B cell (primary cell): ENCODE measurements at regions not wholly inside any gene's neighbourhood (a gene's known extent, or its start where the extent isn't known, plus 50 kb on each side); places are given as distances from the start of the nearest gene placed in this dataset.

Experiments
- ATAC-seq: fragments of 200-7000 bp; cut with Tn5 transposase; one replicate; pipeline ENCODE4 v1.10.0; 2021; ENCODE audit warnings: low read depth, mild to moderate bottlenecking, moderate number of reproducible peaks, moderate library complexity
- CTCF ChIA-PET: fragments of 350-600 bp; sonication (Branson Sonifier 250); formaldehyde crosslinking; loops from one replicate; lab custom pipeline; 2021; ENCODE audit warnings: antibody characterized with exemption, inconsistent platforms; lab: Charles Lee
- POLR2A ChIA-PET: fragments of 350-600 bp; sonication (Branson Sonifier 250); formaldehyde crosslinking; loops from one replicate; lab custom pipeline; 2021; ENCODE audit warnings: antibody characterized with exemption; lab: Charles Lee
- DNase-seq: peaks from one replicate; pipeline ENCODE4 v3.0.0; 2013
- H2AFZ ChIP-seq: 2 replicates; pipeline ENCODE4 v1.6.1; 2012; ENCODE audit warnings: mild to moderate bottlenecking, low read depth, low read length; ENCODE audit not compliant: insufficient read depth, poor library complexity, severe bottlenecking
- H3K27ac ChIP-seq, 2 donors: 1 replicate in 1 of 2; 2 replicates in 1 of 2; pipeline ENCODE4 v1.5.1; 2012 to 2013; ENCODE audit warnings: low read length in 2 of 2, mild to moderate bottlenecking in 2 of 2, moderate library complexity in 1 of 2
- H3K27me3 ChIP-seq, 4 experiments: fragments of 200-600 bp in 1 of 4; sonication (generic) in 1 of 4; replicated peaks in 1 of 4; 1 replicate in 2 of 4; 2 replicates in 2 of 4; pipeline versions ENCODE4 v1.6.1 to v1.7.0; 2013 to 2016; ENCODE audit warnings: low read length in 3 of 4, mild to moderate bottlenecking in 2 of 4, mixed read lengths in 1 of 4, moderate library complexity in 1 of 4; ENCODE audit not compliant: insufficient read depth in 4 of 4, control insufficient read depth in 3 of 4; ENCODE audit errors: control extremely low read depth in 1 of 4
- H3K36me3 ChIP-seq, 2 experiments: replicated peaks in 1 of 2; 1 replicate in 1 of 2; 2 replicates in 1 of 2; pipeline versions ENCODE4 v1.6.1 to v1.7.1; 2013; ENCODE audit warnings: low read length in 1 of 2; ENCODE audit not compliant: insufficient read depth in 2 of 2, control insufficient read depth in 1 of 2; ENCODE audit errors: control extremely low read depth in 1 of 2, extremely low read depth in 1 of 2
- H3K4me1 ChIP-seq, 2 donors: fragments of 200-600 bp in 1 of 2; sonication (generic) in 1 of 2; 1 replicate in 1 of 2; 2 replicates in 1 of 2; pipeline versions ENCODE4 v1.5.1 to v1.6.1; 2013 to 2017; ENCODE audit warnings: low read length in 2 of 2; ENCODE audit not compliant: control insufficient read depth in 2 of 2, insufficient read depth in 2 of 2
- H3K4me2 ChIP-seq: replicated peaks from 2 replicates; pipeline ENCODE3; 2012; ENCODE audit warnings: mild to moderate bottlenecking, low read depth, low read length; ENCODE audit not compliant: poor library complexity, severe bottlenecking
- H3K4me3 ChIP-seq, 5 experiments: fragments of 200-600 bp in 1 of 5; sonication (generic) in 1 of 5; 1 replicate in 3 of 5; 2 replicates in 2 of 5; pipeline versions ENCODE4 v1.5.1 to v1.7.0; 2011 to 2016; ENCODE audit warnings: low read length in 4 of 5, mild to moderate bottlenecking in 4 of 5, low read depth in 2 of 5, control low read depth in 1 of 5, moderate library complexity in 1 of 5; ENCODE audit not compliant: insufficient read depth in 1 of 5; ENCODE audit errors: control extremely low read depth in 1 of 5, extremely low read depth in 1 of 5
- H3K79me2 ChIP-seq: fragments of 200-600 bp; sonication (generic); one replicate; pipeline ENCODE4 v1.6.0; 2016; ENCODE audit warnings: low read length; ENCODE audit not compliant: control insufficient read depth, insufficient read depth
- H3K9ac ChIP-seq: fragments of 200-600 bp; sonication (generic); 2 replicates; pipeline ENCODE4 v1.6.1; 2017; ENCODE audit warnings: mild to moderate bottlenecking, low read length, moderate library complexity
- H3K9me3 ChIP-seq, 3 donors: one replicate each; pipeline versions ENCODE4 v1.6.1 to v1.7.1; 2013; ENCODE audit warnings: low read length in 2 of 3; ENCODE audit not compliant: control insufficient read depth in 2 of 3, insufficient read depth in 1 of 3; ENCODE audit errors: control extremely low read depth in 1 of 3
- H4K20me1 ChIP-seq: 2 replicates; pipeline ENCODE4 v1.6.0; 2012; ENCODE audit warnings: mild to moderate bottlenecking, low read length; ENCODE audit not compliant: insufficient read depth, control insufficient read depth, poor library complexity, severe bottlenecking
- H3K27ac Mint-ChIP-seq: one replicate; pipeline ENCODE4 v1.8.0; 2021; ENCODE audit warnings: mixed read lengths
- H3K27me3 Mint-ChIP-seq: one replicate; pipeline ENCODE4 v1.8.0; 2021; ENCODE audit warnings: mixed read lengths
- H3K4me1 Mint-ChIP-seq: one replicate; pipeline ENCODE4 v1.8.0; 2021; ENCODE audit warnings: mixed read lengths
- H3K4me3 Mint-ChIP-seq: one replicate; pipeline ENCODE4 v1.8.0; 2021; ENCODE audit warnings: mixed read lengths
- H3K9me3 Mint-ChIP-seq: one replicate; pipeline ENCODE4 v1.8.0; 2022; ENCODE audit warnings: mixed read lengths; ENCODE audit not compliant: insufficient read depth
- EZH2 ChIP-seq: IDR thresholded peaks from 2 replicates; pipeline ENCODE4 v1.6.1; 2012; ENCODE audit warnings: borderline replicate concordance, low read depth, mild to moderate bottlenecking, moderate library complexity, low read length; ENCODE audit not compliant: insufficient read depth, poor library complexity, severe bottlenecking
- WGBS: methylation state at CpG from one replicate; pipeline ENCODE4 v1.1.5; 2013; ENCODE audit warnings: missing lambda C conversion rate; ENCODE audit not compliant: insufficient coverage; 5-methylcytosine and 5-hydroxymethylcytosine counted together
- intact Hi-C: fragments of 100-400 bp; cut with micrococcal nuclease; formaldehyde crosslinking; loops from one replicate; pipeline ENCODE4 v1.10.0; 2022
- TF ChIP-seq, protein P1 (sequence below): fragments of 200-600 bp; IDR thresholded peaks from one replicate; pipeline ENCODE4 v1.8.0; 2022; ENCODE audit warnings: antibody characterized with exemption, mild to moderate bottlenecking

DNA sequence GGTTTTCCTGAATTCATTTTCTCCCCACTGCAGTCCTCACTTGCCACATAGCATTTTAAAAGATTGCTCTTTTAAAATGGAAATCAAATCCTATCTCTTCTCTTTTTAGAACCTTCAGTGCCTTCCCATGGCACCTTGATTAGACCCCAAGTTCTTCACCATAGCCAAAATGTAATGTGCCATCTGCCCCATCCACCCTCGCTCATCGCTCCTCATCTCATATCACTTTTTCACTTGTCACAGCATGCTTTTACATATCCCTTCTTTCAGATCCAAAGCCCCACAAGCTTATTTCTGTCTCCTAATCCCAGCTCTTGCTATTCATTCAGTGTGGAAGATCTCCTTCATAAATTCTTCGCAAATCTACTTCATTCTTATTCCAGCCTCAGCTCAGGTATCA, 161.7 kb downstream of the CD47 start:
- 100% methylated on average over 3 of the region's 3 CpGs for WGBS
- H3K79me2 ChIP-seq: no peaks in the 10 kb centered on the region
- POLR2A ChIA-PET: no interaction called here
- CTCF ChIA-PET: interaction anchor here (0.7 to 3.4 kb wide), 14 partner anchors 10 to 693 kb away, joined by 3 to 28 read pairs (median 6); no protein-coding TSS in a partner anchor
- no peak overlapping the region for H2AFZ ChIP-seq
- H3K4me3 ChIP-seq: no peak overlapping the region
- no peak overlapping the region for H3K27ac ChIP-seq
- H4K20me1 ChIP-seq: no peaks in the 10 kb centered on the region
- no peak overlapping the region for H3K4me2 ChIP-seq
- peaks cover 0 to 26% (median 8%) of the 10 kb centered on the region in 4 experiments for H3K27me3 ChIP-seq
- Mint-ChIP-seq H3K27ac (no peak overlapping the region), H3K4me1 (peaks cover 15% of the 10 kb centered on the region), H3K27me3 (peaks cover 7% of the 10 kb centered on the region), H3K4me3 (no peak overlapping the region), H3K9me3 (peaks cover 4% of the 10 kb centered on the region)
- H3K36me3 ChIP-seq: no peaks in the 10 kb centered on the region
- DNase-seq: no peak
- H3K9me3 ChIP-seq: peaks cover 0 to 3% (median 3%) of the 10 kb centered on the region in 3 donors
- intact Hi-C loops: loop anchor here (5.0 to 10.0 kb wide), 4 partner anchors 114 to 352 kb away; partner anchors contain the start of gene IFT57
- peaks cover 12 to 18% of the 10 kb centered on the region in 2 donors for H3K4me1 ChIP-seq
- TF ChIP-seq, protein P1, sequence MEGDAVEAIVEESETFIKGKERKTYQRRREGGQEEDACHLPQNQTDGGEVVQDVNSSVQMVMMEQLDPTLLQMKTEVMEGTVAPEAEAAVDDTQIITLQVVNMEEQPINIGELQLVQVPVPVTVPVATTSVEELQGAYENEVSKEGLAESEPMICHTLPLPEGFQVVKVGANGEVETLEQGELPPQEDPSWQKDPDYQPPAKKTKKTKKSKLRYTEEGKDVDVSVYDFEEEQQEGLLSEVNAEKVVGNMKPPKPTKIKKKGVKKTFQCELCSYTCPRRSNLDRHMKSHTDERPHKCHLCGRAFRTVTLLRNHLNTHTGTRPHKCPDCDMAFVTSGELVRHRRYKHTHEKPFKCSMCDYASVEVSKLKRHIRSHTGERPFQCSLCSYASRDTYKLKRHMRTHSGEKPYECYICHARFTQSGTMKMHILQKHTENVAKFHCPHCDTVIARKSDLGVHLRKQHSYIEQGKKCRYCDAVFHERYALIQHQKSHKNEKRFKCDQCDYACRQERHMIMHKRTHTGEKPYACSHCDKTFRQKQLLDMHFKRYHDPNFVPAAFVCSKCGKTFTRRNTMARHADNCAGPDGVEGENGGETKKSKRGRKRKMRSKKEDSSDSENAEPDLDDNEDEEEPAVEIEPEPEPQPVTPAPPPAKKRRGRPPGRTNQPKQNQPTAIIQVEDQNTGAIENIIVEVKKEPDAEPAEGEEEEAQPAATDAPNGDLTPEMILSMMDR: no peak
- no peak for TF ChIP-seq EZH2
- no peak for ATAC-seq
- no peak overlapping the region for H3K9ac ChIP-seq

DNA sequence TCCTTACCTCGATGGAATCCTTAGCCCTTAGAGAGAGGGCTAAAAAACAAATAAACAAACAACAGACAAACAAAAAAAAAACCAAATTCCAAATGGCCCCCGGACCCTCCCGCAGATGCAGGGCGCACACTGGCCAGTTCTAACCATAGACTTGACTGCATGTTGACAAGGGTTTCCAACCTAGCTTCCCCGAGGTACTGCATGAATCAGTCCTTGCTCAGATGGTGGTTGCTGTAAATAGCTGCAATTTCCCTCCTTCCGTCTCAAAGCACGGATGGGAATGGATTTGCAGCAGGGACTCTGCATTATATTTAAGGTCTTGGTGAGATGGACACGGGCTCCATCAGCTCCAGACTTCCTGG, 162.8 kb downstream of the CD47 start:
- Mint-ChIP-seq H3K27ac (peak overlapping the region; percentile 54), H3K4me3 (peak overlapping the region; percentile 93), H3K27me3 (peaks cover 7% of the 10 kb centered on the region), H3K9me3 (no peaks in the 10 kb centered on the region), H3K4me1 (peaks cover 15% of the 10 kb centered on the region)
- ATAC-seq (peak; percentile 31), DNase-seq (peak; percentile 39)
- peak overlapping the region; percentile 62 for H3K9ac ChIP-seq
- H3K79me2 ChIP-seq: no peaks in the 10 kb centered on the region
- POLR2A ChIA-PET: no interaction called here
- no peak overlapping the region for H3K27ac ChIP-seq
- peak overlapping the region in 4 of 5 experiments; percentile 48 to 67 (median 60) for H3K4me3 ChIP-seq
- peaks cover 12 to 18% of the 10 kb centered on the region in 2 donors for H3K4me1 ChIP-seq
- no peaks in the 10 kb centered on the region for H4K20me1 ChIP-seq
- intact Hi-C loops: loop anchor here (5.0 to 10.0 kb wide), 4 partner anchors 113 to 351 kb away; partner anchors contain the start of gene IFT57
- WGBS: 20% methylated on average over 6 of the region's 8 CpGs
- TF ChIP-seq, protein P1: no peak
- no peak for TF ChIP-seq EZH2
- CTCF ChIA-PET: interaction anchor here (0.7 to 3.4 kb wide), 49 partner anchors 9 to 693 kb away, joined by 3 to 28 read pairs (median 4); partner anchors contain the start of gene IFT57
- peaks cover 0 to 2% (median 1%) of the 10 kb centered on the region in 3 donors for H3K9me3 ChIP-seq
- H3K36me3 ChIP-seq: no peaks in the 10 kb centered on the region
- H3K4me2 ChIP-seq: peak overlapping the region; percentile 92
- H2AFZ ChIP-seq: peak overlapping the region; percentile 72
- H3K27me3 ChIP-seq: peaks cover 0 to 30% (median 8%) of the 10 kb centered on the region in 4 experiments
